ENCODE measurements at regions not wholly inside any gene's neighbourhood (a gene's known extent, or its start where the extent isn't known, plus 50 kb on each side); places are given as distances from the start of the nearest gene placed in this dataset.

DNA sequence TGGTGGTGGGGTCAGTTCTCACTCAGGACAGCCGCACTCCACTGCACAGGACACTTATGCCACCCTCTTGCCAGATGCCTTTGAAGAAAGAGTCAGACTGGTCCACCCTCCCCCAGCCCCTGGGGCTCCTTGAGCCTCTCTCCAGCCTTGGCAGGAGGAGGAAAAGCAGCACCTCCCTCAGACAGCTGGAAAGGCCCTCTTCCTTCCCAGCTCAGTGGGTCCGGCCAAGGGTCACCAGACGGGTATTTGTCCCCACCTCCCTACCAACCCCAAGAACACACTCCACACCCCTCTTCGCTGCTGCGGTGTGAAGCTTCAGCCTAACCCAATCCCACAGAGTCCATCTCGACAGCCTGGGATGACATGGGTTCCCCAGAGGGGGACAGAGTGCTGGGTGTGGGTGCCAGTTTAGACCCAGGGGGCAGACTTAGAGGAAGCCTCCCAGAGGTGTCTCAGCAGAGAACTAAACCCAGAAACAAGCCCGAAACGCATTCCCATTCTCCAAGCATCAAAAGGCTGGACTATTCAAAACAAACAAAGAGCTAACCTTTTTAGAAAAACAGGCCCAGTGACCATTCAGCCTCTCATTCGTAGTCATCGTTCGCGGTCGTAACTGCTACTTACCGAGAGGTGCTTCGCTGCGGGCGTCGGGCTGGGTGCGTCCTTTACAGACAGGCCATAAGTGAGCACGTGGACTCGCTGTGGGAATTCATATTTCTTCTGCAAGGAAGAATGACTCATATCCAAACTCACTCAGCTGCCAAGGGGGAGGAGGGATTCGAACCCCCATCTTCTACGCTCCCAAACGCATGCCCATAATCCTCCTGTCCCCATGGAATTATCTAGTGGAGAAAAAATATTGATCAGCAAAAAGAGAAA lies 57.5 kb upstream of the ANO1 start:
- no peak overlapping the region for H4K5ac ChIP-seq (ENCODE audit: insufficient read length, low read depth, low read length)
- no peak overlapping the region for H3K18ac ChIP-seq (ENCODE audit: extremely low read depth, low read length)
- peaks cover 0 to 5% of the 10 kb centered on the region in 2 experiments; a peak in 1 of 4 replicates for H3K9me3 ChIP-seq (ENCODE audit: insufficient read depth in 2 of 2, low read depth in 1 of 2, low read length in 1 of 2)
- no peak overlapping the region for H4K8ac ChIP-seq (ENCODE audit: extremely low read depth, insufficient read depth, low read length)
- DNase-seq (ENCODE audit: low read depth in 1 of 2, low spot score in 2 of 2): no peak
- H3K36me3 ChIP-seq (ENCODE audit: control insufficient read depth in 2 of 4, insufficient read depth in 4 of 4, low read length in 3 of 4): no peaks in the 10 kb centered on the region; a peak in 1 of 8 replicates
- no peak overlapping the region for H3K9ac ChIP-seq (replicated peaks in 1 of 4; ENCODE audit: extremely low read depth in 1 of 4, low read depth in 3 of 4, low read length in 3 of 4)
- H3K4me2 ChIP-seq (ENCODE audit: insufficient read depth in 1 of 2, low read depth in 2 of 2, low read length in 2 of 2): no peak overlapping the region
- CTCF ChIA-PET (ENCODE audit: partially characterized antibody): interaction anchor here (0.6 to 2.6 kb wide), 7 partner anchors 9 to 170 kb away, joined by 3 to 10 read pairs (median 3); no protein-coding TSS in a partner anchor
- H3K56ac ChIP-seq (replicated peaks; ENCODE audit: insufficient read length, low read depth, low read length): no peak overlapping the region
- H2BK120ac ChIP-seq (replicated peaks; ENCODE audit: low read depth, low read length): no peak overlapping the region
- 88% methylated on average over 22 of the region's 24 CpGs; no CpG with 5 or more reads in 1 of the 2 experiments for WGBS, 2 experiments (ENCODE audit: extremely low coverage in 1 of 2, insufficient coverage in 1 of 2, insufficient read length in 1 of 2, insufficient replicate concordance in 2 of 2, low coverage in 1 of 2, low lambda C conversion rate in 2 of 2, missing lambda C conversion rate in 1 of 2)
- H3K27ac ChIP-seq (ENCODE audit: low read depth, low read length): no peak overlapping the region
- no peak overlapping the region for H3K14ac ChIP-seq (ENCODE audit: insufficient read length)
- peaks cover 4% of the 10 kb centered on the region; the same call in 1 of the 2 replicates for H3K23me2 ChIP-seq (ENCODE audit: low read depth, low read length)
- no peak overlapping the region for H2BK15ac ChIP-seq (ENCODE audit: low read length)
- H2BK20ac ChIP-seq (ENCODE audit: low read length): no peak overlapping the region
- H3K27me3 ChIP-seq (replicated peaks in 1 of 4; ENCODE audit: control insufficient read depth in 3 of 4, extremely low read depth in 1 of 4, insufficient read depth in 3 of 4, low read length in 3 of 4): no peaks in the 10 kb centered on the region
- POLR2A ChIA-PET (ENCODE audit: partially characterized antibody): interaction anchor here (1.0 to 2.5 kb wide), 2 partner anchors 12 to 108 kb away, joined by 3 to 7 read pairs; no protein-coding TSS in a partner anchor
- no peaks in the 10 kb centered on the region for H3K79me1 ChIP-seq (ENCODE audit: low read depth, low read length)
- H3K23ac ChIP-seq (ENCODE audit: insufficient read length): no peak overlapping the region
- H3K4me3 ChIP-seq (ENCODE audit: extremely low read depth in 1 of 4, insufficient read depth in 2 of 4, low read depth in 3 of 4, low read length in 4 of 4): no peak overlapping the region
- FAIRE-seq: no peak
- H2AK5ac ChIP-seq (ENCODE audit: low read depth, low read length): no peak overlapping the region
- H3K79me2 ChIP-seq (ENCODE audit: control insufficient read depth in 1 of 2, insufficient read depth in 2 of 2, low read length in 2 of 2): no peaks in the 10 kb centered on the region
- H2AFZ ChIP-seq (ENCODE audit: low read length): no peak overlapping the region
- H4K20me1 ChIP-seq (replicated peaks in 1 of 2; ENCODE audit: control insufficient read depth in 1 of 2, insufficient read depth in 2 of 2, low read length in 2 of 2): peaks cover 0 to 3% of the 10 kb centered on the region in 2 experiments
- no peaks in the 10 kb centered on the region for H3K4me1 ChIP-seq (replicated peaks in 1 of 4; ENCODE audit: control insufficient read depth in 3 of 4, insufficient read depth in 4 of 4, low read length in 3 of 4)
- no peak for TF ChIP-seq TCF12 (IDR thresholded peaks at IDR 0.05; ENCODE audit: low read depth, low read length)
- no peak for TF ChIP-seq RXRA (IDR thresholded peaks at IDR 0.05; ENCODE audit: insufficient read depth, low read depth, low read length)
- H4K91ac ChIP-seq (replicated peaks; ENCODE audit: insufficient read length, low read length): peak overlapping the region; percentile 12
- H2BK12ac ChIP-seq (ENCODE audit: low read depth, low read length): no peak overlapping the region
- H3K4ac ChIP-seq (replicated peaks; ENCODE audit: insufficient read length, low read depth, low read length): no peak overlapping the region
- no peak overlapping the region for H2BK5ac ChIP-seq (ENCODE audit: low read depth, low read length)
